GM12875 (cell line): ENCODE measurements at regions not wholly inside any gene's neighbourhood (a gene's known extent, or its start where the extent isn't known, plus 50 kb on each side); places are given as distances from the start of the nearest gene placed in this dataset.

Source experiments
- H3K4me3 ChIP-seq: one replicate; pipeline ENCODE4 v1.5.1; 2011; ENCODE audit warnings: low read depth, low read length, control low read depth
- TF ChIP-seq, protein P1 (sequence below): IDR thresholded peaks from 2 replicates; pipeline ENCODE4 v1.5.1; 2011; ENCODE audit warnings: low read depth, mild to moderate bottlenecking, control low read depth, inconsistent platforms, low read length, moderate library complexity, borderline replicate concordance; ENCODE audit not compliant: insufficient read depth

DNA sequence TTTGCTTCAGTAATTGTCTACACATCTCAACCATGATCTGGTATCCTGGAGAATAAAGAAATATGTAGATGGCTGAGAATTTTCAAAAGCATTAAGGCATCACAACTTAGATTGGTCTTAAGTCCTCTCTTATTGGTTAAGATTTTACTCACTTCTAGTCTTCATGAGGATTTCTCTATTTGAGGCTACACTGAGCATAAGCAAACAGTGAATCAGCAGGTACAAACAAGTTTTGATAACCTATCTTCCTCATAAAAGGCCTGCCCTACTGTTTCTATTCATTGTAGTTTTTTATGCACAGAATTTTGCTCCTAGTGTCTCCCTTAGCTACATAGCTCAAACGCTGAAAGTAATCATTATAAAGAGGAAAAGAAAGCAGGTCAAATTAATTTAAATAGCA is 460.7 kb upstream of the RPS6KA3 start:
- no peak overlapping the region for H3K4me3 ChIP-seq
- TF ChIP-seq, protein P1, sequence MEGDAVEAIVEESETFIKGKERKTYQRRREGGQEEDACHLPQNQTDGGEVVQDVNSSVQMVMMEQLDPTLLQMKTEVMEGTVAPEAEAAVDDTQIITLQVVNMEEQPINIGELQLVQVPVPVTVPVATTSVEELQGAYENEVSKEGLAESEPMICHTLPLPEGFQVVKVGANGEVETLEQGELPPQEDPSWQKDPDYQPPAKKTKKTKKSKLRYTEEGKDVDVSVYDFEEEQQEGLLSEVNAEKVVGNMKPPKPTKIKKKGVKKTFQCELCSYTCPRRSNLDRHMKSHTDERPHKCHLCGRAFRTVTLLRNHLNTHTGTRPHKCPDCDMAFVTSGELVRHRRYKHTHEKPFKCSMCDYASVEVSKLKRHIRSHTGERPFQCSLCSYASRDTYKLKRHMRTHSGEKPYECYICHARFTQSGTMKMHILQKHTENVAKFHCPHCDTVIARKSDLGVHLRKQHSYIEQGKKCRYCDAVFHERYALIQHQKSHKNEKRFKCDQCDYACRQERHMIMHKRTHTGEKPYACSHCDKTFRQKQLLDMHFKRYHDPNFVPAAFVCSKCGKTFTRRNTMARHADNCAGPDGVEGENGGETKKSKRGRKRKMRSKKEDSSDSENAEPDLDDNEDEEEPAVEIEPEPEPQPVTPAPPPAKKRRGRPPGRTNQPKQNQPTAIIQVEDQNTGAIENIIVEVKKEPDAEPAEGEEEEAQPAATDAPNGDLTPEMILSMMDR: no peak

DNA sequence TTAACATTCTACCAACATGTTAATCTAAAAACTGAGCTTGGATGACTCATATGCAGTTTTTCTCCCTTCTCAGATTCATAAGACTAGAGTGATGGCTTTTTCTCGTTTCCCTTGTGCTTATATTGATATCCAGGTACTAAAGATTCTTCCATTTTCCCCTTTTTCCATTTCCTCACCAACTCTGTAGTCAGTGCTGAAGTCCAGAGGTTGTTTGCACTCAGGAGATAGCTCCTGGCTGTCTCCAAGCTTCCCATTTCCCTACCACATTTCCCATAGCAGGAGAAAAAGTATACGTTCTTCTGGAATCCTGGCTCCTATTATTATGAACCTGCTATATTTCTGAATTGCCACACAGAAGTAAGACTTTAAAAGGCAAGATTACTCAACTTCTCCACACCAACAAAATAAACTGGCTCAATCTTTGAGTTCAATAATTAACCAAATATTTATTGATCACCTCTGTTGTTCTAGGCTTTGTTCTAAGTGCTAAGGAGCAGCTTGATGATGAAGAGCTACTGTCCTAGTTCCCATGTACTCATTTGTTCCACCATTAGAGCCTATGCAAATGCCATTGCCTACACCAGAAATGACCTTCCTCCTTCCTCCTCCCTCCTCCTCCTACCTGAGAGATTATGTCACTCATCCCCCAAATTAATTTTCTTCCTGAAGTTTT is 454.4 kb upstream of the RPS6KA3 start:
- TF ChIP-seq, protein P1: no peak

DNA sequence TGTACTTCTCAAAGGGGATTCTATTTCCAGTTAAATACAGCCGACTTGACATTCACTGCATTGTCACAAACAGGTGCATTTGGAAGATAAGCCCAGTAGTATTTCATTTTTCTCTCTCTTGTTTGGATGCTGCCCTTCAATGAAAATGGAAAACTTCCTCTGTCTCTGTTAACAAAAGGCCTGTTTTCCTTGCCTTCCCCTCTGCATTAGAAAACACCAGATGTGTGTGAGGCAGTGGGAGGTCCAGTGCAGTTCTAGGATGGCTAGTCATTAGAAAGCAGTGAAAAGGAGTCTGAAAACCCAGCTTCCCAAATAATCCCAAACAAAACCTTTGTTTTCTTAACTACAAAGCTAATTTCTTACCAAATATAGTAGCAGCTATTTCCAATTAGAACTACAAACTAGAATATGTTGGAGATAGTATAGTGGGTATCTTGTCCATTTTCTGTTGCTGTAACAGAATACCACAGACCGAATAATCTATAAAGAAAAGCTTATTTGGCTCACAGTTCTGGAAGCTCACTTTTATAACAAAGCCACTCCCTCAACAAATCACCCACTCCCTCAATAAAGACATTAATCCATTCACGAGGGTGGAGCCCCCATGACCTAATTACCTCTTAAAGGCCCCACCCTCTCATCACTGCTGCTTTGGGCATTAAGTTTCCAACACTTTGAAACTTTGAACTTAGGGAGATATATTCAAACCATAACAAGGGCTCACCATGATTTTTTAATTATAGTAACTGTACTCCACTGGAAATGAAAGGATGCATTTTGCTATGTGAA is 452.1 kb upstream of the RPS6KA3 start:
- H3K4me3 ChIP-seq: no peak overlapping the region
- TF ChIP-seq, protein P1: no peak

More for the DNA sequence above, 454.4 kb upstream of the RPS6KA3 start:
- H3K4me3 ChIP-seq: no peak overlapping the region

DNA sequence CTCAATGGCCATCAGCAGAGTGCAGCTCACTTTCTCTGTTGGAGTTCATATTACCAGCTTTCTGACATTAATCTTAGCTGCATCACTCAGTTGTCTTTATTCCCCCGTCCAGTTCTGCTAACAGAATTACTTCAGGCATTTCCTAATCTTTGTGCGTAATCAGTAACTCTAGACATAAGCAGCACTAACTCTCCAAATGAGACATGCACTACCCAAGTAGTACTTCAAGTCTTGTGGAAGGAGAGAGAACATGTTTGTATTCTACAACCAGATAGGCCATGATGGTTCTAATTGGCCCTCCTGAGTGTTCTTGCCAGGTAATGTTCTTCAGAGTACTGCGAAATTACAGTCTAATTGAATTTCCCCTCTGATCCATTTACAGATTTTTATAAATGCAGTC is 448.5 kb upstream of the RPS6KA3 start:
- H3K4me3 ChIP-seq: no peak overlapping the region
- TF ChIP-seq, protein P1: no peak

DNA sequence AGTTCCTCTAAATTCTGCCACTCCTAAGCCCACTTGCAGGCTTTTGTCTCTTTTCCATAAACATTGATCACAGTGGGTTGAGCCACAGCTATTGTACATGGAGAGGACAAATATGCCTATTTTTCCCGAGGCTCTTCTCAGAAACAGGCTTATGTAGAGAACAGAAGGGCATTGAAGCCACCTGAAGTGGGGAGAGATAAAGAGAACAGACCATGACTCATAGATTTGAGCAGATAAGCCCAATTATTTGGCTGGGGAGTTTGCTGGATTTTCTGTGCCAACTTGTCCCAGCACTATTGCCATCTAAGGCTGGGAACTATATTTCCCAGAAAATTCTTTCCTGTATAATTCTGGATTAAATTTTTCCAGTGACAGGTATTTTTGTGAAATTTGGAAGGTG is 446.1 kb upstream of the RPS6KA3 start:
- TF ChIP-seq, protein P1: no peak
- no peak overlapping the region for H3K4me3 ChIP-seq

DNA sequence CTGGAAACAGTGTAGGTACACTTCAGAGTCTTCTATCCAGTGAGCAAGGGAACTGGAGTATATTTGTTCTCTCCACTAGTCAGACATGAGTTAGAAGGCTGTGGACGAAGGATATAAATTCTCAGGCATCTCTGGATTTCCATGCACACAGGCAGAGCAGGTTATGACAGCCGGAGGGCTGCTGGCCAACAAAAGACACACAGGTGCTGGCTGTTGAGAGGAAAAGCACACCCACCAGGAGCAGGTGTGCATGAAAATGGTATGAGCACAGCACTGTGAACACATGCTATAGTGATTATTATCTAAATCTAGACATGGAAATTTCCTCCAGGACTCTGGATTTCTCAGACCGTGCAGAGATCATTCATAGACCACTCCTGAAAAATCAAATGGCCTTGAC is 444.7 kb upstream of the RPS6KA3 start:
- TF ChIP-seq, protein P1: no peak
- H3K4me3 ChIP-seq: no peak overlapping the region

DNA sequence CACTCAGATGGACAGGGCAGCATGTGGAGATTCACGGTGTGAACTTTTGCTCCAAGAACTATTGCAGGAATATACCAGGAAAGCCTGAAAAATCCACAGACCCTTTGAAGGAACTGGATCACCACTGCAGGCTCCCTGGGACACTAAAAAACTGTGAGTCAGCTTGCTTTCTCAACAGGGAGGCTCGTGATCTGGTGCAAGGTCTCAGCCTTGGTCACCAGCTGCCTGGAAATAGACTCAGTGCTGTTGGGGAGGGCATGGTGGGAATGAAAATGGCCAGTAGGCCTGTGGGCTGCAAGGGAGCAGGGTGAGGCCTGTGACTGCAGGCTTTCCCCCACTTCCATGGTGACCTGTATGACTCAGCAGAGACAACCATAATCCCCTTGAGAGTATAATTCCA is 426.4 kb upstream of the RPS6KA3 start:
- H3K4me3 ChIP-seq: no peak overlapping the region
- TF ChIP-seq, protein P1: no peak
